Endothelial cell of umbilical vein (primary cell): ENCODE measurements at regions not wholly inside any gene's neighbourhood (a gene's known extent, or its start where the extent isn't known, plus 50 kb on each side); places are given as distances from the start of the nearest gene placed in this dataset.

Source experiments
- CTCF ChIP-seq, 2 donors: IDR thresholded peaks; 1 replicate in 1 of 2; 2 replicates in 1 of 2; pipeline ENCODE4 v1.5.1; 2011; ENCODE audit warnings: low read length in 2 of 2, mild to moderate bottlenecking in 2 of 2, moderate library complexity in 2 of 2, control low read depth in 1 of 2, inconsistent platforms in 1 of 2, low read depth in 1 of 2; ENCODE audit not compliant: insufficient read depth in 1 of 2; ENCODE audit errors: extremely low read depth in 1 of 2
- EZH2 ChIP-seq: IDR thresholded peaks from 2 replicates; pipeline ENCODE4 v1.6.1; 2012; ENCODE audit warnings: borderline replicate concordance, low read depth, mild to moderate bottlenecking, moderate library complexity, low read length, inconsistent platforms; ENCODE audit not compliant: severe bottlenecking
- FOS ChIP-seq: IDR thresholded peaks from 2 replicates; pipeline ENCODE4 v1.6.1; 2011; ENCODE audit warnings: mild to moderate bottlenecking, low read length, moderate library complexity, borderline replicate concordance; ENCODE audit not compliant: insufficient read depth
- GATA2 ChIP-seq: IDR thresholded peaks from 2 replicates; pipeline ENCODE4 v1.7.0; 2011; ENCODE audit warnings: low read depth, mild to moderate bottlenecking, moderate library complexity, mixed read lengths, low read length; ENCODE audit not compliant: insufficient read length, insufficient read depth
- JUN ChIP-seq: IDR thresholded peaks from 2 replicates; pipeline ENCODE4 v1.6.1; 2011; ENCODE audit warnings: borderline replicate concordance, low read depth; ENCODE audit not compliant: insufficient read length, insufficient read depth
- MAX ChIP-seq: IDR thresholded peaks from 2 replicates; pipeline ENCODE4 v1.6.1; 2011; ENCODE audit not compliant: insufficient read depth, insufficient read length
- MYC ChIP-seq: IDR thresholded peaks from one replicate; pipeline ENCODE4 v1.6.1; 2011; ENCODE audit warnings: mild to moderate bottlenecking, low read depth, low read length
- POLR2A ChIP-seq: IDR thresholded peaks from 2 replicates; pipeline ENCODE4 v1.6.1; 2012; ENCODE audit warnings: low read depth, mild to moderate bottlenecking, control low read depth, low read length
- POLR2AphosphoS5 ChIP-seq: IDR thresholded peaks from 2 replicates; pipeline ENCODE4 v1.6.1; 2012; ENCODE audit warnings: low read depth, mild to moderate bottlenecking, control low read depth, low read length, moderate library complexity; ENCODE audit not compliant: insufficient read depth

GRCh38 chr13:74929436-74929835 lies 552.5 kb downstream of the TBC1D4 start:
- no peak for TF ChIP-seq CTCF (IDR thresholded peaks at IDR 0.05; ENCODE audit: extremely low read depth in 1 of 2, insufficient read depth in 1 of 2, low read depth in 1 of 2, low read length in 2 of 2)
- TF ChIP-seq POLR2A, result no peak
- TF ChIP-seq EZH2, result no peak
- TF ChIP-seq POLR2AphosphoS5, result no peak
- no peak for TF ChIP-seq MAX
- TF ChIP-seq FOS, result no peak
- TF ChIP-seq JUN, result no peak
- TF ChIP-seq MYC, result no peak
- no peak for TF ChIP-seq GATA2
